Hematopoietic multipotent progenitor cell treated with erythropoietin and hydrocortisone succinate and interleukin-3 and kit ligand, for 4 days (in vitro differentiated cells): ENCODE measurements at regions not wholly inside any gene's neighbourhood (a gene's known extent, or its start where the extent isn't known, plus 50 kb on each side); places are given as distances from the start of the nearest gene placed in this dataset.

ENCODE experiments used
- DNase-seq: peaks from one replicate; pipeline ENCODE4 v3.0.0-alpha.2; 2015

DNA sequence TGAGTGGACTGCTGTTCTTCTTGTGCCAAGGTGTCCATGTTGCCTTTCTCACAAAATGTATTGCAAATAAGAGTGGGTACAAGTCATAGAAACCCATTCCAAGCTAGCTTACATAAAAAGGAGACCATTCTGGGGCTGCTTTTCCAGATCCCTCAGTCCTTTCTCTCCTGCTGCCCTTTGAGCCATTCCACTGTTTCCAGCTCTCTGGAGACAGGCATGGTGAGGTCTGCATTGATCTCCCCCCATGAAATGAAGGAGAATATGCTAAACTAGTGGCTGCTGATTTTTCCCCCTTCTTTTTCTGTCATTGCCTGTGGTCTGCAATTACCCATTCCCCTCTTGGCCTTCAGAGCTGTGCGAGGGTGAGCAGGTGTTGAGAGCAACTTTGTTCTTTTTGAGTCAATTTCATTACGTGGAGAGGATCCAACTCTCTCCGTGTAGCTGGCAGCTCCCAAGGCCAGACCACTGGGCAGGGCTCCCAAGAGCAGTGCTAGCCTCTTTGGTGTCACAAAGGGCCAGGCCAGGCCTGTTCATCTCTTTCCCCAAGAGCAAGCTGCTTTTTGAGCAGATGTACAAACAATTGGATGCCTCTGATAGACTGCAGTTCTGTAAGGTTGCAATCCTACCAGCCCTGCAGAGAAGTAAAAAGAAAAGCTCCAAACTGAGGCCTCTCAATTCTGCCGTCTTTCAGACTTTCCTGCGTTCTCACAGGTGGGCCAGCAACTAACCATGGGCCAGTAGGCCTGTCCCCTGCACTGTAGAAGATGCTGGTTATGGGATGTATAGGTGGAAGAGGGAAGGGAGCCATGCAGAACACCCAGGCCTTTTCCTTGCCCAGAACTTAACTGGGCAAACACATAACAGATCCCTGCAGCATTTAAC is 96.1 kb upstream of the ARMC2 start:
- no peak for DNase-seq

DNA sequence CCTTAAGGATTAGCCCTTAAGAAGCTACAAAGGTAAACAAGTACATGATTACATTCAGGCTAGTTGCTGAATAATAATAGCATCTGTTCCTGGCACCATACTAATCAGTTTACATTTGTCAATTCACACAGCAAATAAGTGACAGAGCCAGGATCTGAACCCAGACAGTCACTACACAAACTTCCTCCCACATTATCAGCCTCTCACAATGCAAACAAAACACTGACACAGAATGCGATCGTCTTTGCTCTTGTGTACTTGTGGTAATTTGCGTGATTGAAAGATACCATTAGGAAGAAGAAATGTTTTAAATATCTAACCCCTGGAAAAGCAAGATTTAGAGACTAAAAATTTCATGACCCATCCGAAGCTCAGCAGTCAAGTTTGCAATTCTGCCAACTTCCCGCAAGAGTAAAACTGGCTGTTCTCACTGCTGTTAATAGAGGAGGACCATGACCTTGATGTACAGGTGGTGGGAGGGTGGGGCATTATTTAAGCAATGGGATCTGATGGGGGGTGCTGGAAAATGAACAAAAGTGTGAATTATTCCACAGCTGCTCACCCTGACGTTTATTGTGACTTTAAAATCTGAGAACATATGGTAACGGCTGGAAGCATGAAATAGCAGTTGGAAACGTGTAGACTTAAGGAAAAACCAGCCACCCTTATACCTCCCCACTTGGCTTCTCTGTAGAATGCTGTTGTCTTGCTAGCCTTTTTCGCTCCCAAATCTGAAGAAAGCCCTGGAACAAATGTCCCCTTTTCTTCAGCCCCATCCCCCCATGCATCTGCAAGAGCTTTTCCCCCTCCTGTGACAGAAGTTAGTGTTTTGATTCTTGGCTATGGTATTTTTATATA is 95.3 kb upstream of the ARMC2 start:
- DNase-seq, result no peak

DNA sequence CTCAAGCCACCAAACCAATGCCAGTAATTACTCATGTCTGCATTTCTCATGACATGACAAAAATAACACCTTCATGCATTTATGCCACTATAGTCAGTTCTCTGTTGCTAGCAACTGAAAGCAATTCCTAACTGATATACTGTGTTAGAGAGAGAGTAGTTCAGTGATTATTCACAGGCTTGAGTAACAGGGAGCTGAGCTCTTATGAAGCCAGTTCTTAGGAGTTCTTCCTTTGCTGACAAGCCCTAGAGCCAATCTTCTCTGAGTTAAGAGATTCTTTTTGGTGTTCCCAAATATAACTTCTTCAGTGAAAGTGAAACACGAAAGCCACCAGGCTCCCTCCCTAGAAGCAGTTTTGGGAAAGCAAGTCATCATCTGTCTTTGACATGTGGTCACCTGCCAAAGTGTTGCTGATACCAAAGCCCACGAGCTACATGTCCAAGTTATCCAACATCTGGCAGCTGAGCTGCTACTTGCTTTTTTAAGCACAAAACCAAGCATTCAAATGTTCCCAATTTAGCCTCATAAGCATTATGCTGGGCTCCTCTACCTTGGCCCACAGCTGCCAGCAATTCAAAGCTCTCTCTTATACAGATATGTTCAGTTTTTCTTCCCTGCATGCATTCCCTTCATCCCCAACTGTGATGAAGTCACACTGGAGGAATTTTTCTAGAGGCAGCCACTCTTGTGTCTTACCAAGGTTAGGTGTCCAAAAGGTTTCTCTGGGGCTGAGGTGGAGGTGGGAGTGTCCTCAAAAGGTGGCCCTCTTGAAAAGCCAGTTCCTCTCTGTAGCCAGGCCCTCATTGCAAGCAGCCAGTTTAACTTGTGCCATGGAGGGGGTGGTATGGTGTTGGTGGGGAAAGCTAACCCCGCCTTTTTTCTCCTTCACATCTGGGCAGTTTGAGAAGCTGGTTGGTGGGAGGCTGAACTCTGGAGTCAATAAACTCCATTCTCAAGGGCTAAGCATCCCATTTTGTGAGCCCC is 92.7 kb upstream of the ARMC2 start:
- no peak for DNase-seq

DNA sequence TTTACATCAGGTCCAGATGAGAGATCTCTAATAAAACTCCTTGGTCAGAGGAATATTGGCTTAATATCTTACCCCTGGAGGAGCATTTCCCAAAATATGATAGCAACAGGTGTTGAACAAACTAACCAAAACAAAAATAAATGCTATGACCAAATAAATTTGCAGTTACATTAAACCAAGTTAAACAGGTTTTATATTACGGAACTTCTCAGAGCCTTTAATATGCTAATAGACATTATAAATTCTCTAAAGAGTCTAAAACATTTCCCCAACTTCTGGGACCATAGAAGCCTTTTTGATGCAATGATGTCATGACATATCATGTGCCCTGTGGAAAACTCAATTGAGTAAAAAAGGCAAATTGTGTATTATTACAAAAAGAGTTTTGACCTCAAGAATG is 90.9 kb upstream of the ARMC2 start:
- DNase-seq, result no peak

DNA sequence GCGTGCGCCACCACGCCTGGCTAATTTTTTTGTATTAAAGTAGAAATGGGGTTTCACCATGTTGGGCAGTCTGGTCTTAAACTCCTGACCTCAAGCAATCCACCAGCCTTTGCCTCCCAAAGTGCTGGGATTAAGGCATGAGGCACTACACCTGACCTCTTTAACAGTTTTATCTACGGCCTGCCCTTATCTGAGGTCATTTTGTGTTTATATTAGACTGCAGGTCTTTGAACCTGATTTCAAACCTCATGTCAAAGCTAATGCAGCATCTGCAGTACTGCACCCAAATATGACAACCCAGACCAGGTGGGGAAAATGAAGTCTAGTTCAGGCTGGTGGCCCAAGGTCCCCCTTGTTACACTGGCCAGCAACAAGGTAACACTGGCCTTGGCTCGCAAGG is 89.3 kb upstream of the ARMC2 start:
- no peak for DNase-seq

DNA sequence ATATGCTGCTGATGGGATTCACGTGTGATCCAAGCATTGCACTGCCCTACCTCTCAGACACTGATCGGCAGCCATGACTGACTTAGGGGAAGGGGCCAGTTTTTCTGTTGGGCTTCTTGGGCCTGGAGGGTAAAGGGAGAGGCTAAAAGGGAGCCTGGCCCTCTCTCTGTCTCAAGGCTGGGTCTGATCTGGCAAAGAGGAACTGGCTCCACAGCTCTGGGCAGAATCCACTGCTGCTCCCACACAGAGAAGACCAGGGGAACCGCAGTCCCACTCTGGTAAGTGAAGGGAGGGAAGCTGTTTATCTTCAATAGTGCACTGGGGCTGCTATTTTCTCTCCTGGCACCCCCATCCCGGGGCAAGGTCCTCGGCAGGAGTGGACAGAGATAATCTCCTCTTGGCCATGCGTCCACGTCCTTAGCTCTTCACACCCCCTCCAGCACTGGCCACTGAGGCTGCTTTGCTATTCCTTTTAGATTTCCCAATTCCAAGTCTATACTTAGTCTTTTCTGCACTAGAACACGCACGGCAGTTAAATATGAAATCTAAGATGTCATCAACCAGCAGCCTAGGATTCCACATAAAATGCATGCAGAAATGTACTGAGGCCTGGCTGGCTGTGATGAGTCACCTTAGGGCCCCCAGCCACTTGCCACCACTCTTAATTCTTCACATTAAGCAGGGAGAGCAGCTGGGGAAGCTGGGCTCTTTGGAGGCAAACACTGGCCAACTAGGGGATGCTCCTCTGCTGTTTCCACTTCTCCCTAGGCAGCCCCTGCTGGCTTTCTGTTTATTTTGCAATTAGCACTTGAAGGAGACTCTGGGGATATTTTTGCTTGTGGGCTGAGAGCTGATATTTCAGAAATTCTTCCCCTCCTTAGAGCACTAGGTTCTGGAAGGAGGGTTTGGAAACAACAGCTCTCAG is 87.8 kb upstream of the ARMC2 start:
- DNase-seq, result peak; percentile 24

DNA sequence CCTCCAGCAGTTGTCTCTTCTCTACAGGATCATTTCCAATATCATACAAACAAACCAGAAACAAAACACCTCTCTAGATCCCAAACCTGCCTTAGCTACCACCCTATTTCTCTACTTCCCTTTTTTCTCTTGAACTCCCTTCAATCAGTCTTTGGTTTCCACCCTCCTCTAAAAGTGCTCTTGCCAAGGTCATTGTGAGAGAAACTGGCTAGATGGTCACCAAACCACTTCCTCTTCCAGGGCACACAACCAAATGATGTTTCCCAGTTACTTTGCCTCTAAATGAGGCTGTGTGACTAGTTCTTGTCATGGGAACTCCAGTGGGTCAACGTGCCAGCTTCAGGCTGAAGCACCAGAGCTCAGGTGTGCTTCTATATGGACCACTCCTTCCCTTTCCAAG is 85.8 kb upstream of the ARMC2 start:
- DNase-seq, result peak; percentile 69

DNA sequence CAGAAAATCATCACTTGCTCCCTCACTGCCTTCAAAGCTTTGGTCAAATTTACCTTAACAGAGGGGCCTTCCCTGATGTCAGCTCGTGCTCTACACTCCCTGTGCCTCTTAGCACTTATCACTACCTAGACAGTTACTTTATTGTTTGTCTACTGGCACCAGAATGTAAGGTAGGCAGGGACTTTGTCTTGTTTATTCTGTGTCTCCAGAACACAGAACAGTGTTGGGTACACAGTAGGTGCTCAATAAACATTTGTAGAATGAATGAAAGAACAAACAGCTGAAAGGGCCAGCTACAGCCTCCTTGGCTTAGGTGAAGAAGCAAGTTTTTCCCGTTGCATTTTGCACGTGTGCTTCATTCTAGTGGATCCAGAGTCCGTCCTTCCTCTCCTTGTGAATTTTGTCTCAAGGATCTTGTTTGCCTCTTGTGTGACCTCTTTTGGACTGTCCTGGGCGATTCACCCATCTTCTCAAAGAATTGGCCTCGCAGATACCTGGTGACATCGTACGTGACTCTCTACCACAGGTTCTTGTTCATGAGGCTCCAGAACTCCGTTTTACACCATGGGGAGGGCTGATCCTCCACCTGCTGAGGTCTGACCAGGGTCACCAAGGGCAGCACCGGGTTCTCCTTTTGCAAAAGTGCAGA is 84.2 kb upstream of the ARMC2 start:
- no peak for DNase-seq

DNA sequence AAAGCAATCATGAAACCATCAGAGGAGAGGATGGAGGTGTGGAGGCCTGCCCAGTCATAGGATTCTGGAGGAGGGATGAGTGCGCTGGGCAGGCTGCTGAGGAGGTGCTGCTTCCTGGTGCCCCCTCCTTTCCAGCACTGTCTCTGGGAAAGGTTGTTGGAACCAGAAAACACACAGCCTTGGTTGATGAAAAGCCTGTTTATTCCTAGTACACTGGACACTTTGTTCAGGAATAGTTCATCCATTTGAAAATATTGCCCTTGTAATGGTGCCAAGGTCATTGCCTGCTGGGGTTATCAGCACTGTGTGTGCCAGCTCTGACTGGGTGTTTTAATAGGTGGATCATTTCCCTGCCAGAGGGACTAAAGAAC is 83.7 kb upstream of the ARMC2 start:
- no peak for DNase-seq

DNA sequence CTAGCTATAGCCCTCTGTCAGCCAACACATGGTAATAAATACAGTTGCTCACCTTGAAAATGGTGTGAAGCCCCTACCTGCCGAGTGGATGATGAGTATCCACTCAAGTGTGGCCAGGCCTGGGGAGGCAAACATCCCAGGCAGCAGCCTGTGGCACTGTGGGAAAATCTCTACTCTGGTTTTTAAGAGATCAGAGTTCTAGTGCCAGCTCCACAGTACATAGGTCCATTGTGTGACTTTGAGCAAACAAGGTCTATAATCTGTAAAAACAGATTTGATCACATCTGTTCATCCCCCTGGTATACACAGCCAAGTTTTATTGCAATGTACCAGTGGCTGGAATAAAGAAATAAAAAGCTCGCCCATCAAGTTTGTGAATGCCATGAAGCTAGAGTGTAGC is 82.7 kb upstream of the ARMC2 start:
- DNase-seq, result no peak

DNA sequence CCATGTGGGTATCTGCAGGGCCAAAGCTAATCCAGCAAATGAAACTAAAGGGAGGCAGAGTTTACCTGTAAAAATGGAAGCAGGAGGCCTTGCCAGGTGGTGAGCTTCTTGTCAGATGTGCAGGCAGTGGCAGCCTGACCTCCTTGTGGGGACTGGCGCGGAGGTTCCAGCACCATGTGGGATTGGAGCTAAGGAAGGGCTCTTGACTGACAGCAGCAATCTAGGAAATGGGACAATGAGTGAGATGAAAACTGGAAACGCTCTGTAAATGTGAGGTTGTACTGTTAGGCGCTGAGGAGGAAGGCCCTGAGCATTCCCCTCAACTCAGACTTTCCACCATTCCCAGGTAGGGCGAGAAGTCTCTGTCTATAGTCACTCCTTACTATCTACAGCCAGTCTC is 81.8 kb upstream of the ARMC2 start:
- DNase-seq, result no peak

DNA sequence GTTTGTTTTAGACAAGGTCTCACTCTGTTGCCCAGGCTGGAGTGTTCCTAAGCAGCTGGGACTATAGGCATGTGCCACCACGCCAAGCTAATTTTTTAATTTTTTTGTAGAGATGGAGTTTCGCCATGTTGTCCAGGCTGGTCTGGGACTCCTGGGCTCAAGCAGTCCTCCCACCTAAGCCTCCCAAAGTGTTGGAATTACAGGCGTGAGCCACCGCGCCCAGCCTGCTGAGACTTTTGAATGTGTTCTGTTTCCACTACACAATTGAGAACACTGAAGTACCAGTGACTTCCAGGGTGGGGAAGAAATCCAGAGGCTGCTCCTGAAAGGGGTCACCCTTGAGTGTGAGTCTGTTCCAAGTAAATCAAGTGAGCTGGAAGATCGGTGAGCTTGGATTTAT is 81.3 kb upstream of the ARMC2 start:
- DNase-seq, result no peak

DNA sequence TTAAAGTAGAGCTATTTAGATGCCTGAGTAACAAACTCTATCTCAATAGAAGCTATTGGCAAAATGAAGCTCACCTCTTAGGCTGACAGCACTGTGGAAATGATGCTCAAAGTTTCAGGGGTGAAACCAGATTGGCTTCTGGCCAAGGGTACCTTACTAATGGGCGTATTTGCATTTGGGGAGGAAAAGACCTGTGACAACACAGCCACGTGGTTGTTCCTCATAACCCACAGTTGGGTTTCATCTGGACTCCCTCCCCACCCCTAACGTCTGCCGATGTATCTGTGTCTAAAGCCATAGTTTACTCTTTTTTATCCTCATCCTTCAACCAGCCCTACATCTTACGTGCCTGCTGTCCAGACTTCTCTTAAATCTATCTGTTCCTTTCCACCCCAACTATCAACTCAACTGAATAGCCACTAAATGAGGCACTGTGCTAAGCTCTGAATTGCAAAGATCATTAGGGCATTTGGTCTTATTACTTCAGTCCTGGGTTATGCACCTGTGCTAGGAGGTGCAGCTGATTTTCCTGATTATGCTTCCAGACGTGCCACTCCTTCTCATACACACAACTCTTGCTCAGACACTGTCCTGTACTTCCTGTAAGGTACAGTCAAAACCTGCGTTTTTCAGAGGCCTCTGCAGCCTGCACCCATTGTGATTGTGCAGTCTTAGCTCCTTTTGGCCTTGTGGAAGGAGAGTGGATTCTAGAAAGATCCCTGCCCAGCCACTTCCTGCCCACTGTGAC is 80.6 kb upstream of the ARMC2 start:
- no peak for DNase-seq

DNA sequence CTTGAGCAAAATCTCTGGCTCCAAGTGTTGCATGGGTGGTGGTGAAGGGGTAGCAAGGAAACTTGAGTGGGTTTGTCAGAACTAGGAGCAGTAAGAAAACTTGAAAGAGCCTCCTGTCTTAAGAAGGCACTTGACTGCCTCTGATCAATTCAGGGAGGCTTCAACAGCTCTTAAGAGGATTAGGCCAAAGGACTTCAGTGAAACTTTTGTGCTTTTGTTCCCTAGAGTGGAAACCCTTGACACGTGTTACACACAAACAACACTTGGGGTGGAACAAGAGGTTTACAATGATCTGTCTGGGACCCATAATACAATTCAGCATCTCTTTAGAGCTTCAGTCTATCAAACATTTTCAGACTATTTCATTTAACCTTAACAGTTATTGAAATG is 80.1 kb upstream of the ARMC2 start:
- DNase-seq, result no peak

DNA sequence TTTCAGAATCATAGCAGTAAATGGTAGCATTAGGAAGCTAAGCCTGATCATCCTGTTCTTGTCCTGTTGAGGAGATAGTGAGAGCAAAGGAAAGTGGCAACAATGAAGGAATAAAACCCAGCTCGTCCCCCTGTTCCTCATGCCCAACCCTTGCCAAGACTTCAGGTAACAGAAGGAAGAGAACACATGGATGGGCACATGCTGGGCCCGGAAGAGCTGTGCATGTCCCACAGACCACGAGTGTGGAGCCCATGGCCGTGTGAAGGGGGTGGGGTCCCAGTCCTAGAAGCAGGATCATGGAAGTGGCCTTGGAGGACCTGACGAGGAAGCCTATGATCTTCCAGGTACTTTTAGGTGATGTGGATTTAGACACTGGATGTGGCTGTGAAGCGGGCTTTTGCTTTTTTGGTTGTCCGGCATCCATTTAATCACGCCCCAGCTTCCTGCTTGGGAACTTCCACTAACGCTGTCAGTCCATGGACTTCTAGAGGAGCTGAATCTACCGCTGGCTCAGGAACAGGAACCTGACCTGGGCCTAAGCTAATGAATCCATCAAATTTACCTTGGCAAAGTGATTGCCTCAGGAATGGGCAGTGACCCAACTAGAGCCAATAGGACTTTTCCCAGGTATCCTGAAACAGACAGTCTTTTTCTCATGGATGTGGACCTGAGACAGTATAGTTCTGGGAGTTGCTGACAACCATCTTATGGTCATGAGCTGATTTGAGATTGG is 79.3 kb upstream of the ARMC2 start:
- no peak for DNase-seq

DNA sequence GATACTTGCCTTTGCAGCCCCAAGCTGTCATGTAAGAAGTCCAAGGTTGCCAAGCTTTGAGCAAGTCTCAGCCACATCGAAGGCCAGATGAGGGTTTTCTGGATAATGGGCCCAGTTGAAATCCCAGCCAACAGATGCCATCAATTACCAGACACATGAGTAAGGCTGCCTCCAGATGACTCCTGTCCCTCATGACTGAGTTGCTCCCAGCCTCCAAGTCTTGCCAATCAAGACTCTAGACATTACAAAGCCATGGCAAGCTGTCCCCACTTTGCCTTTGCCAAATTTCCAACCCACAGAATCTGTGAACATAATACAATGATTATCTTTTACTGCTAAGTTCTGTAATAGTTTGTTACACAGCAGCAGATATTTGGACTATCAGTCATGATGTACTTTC is 76.8 kb upstream of the ARMC2 start:
- no peak for DNase-seq

DNA sequence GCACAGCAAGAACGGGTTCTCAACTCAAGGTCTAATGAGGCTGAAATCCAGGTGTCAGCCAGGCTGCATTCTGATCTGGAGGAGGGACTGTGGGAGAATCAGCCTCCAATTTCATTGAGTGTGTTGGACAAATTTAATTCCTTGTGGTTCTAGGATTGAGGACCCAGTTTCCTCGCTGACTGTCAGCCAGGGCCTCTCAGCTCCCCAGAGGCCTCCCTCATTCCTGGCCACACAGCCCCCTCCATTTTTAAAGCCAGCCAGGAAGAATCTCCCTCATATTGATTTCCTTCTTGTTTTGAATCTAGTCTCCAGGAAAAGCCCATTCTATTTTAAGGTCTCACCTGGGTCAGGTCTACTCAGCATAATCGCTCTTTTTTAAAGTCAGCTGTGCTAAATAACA is 73.7 kb upstream of the ARMC2 start:
- no peak for DNase-seq

DNA sequence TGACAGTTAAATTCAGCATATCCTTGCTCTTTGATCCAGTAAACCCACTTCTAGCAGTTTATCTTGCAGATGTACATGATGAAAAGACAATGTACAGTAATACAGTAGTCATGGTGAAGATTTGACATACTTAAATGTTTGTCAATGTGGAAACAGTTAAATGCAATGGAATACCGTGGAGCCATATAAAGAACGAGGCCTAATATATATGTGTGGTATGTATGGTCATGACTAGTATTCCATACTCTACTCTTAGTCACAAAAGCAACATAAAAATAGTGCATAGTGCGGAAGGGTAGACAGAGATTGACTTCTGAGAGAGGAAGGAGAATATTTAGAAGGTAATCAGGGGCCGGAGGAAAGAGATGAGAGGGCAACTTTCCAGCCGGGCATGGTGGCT is 70.7 kb upstream of the ARMC2 start:
- DNase-seq, result no peak

DNA sequence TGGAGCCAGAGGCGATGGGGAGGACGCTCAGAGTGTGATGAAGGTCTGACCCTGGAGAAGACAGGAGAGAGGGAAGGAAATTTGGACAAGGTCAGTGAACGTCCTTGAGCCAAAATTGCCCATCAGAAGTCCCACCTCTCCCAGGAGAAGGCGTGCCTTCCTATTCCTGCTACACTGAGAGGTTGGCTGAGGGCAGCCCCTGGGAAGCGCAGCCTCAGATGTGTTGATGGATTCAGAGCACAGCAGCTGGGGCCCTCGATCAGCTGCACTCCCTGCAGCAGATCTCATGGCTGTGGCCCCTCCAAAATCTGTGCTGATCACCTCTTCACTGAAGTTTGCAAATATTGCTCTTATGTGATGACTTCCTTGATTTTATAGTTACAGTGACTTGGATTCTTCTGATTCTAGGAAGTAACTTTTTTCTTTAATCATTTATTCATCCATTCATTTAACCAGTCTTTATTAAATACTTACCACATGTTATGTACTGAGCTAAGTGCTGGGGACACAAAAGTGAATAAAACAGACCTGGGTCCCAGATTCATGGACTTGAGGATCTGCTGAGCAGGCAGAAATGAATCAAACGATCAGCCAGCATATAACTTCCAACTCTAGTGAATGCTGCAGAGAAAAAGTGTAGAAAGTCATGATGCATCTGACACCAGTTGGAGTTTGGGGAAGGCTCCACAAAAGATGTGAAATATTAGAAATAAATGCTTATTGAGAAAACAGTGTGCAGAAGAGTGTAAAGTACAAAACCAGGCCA is 69.6 kb upstream of the ARMC2 start:
- no peak for DNase-seq
